Right lobe of liver (tissue), 4 donors: ENCODE measurements at regions not wholly inside any gene's neighbourhood (a gene's known extent, or its start where the extent isn't known, plus 50 kb on each side); places are given as distances from the start of the nearest gene placed in this dataset.

ENCODE experiments used
- CTCF ChIP-seq, 4 donors: fragments of 200-600 bp in 3 of 4; fragments of 450-650 bp in 1 of 4; IDR thresholded peaks; one replicate each; pipeline versions ENCODE4 v1.5.1 to v1.8.0; 2016 to 2022; ENCODE audit warnings: antibody characterized with exemption in 4 of 4, mild to moderate bottlenecking in 2 of 4
- POLR2A ChIP-seq: fragments of 450-650 bp; IDR thresholded peaks from one replicate; pipeline ENCODE4 v1.6.1; 2017; ENCODE audit warnings: antibody characterized with exemption, mild to moderate bottlenecking
- donor health status: DM: no; HTN: no; CAD: no.
- donor health status: DM: no; HTN: no; CAD: no.
- donor health status: DM: no; HTN: yes; CAD: no.

- TF ChIP-seq CTCF (IDR thresholded peaks at IDR 0.05) (no peak), POLR2A (no peak)
These were observed 386.4 kb upstream of the MMS22L start for GRCh38 chr6:97669191-97670031.
